ENCODE measurements at regions not wholly inside any gene's neighbourhood (a gene's known extent, or its start where the extent isn't known, plus 50 kb on each side); places are given as distances from the start of the nearest gene placed in this dataset.

DNA sequence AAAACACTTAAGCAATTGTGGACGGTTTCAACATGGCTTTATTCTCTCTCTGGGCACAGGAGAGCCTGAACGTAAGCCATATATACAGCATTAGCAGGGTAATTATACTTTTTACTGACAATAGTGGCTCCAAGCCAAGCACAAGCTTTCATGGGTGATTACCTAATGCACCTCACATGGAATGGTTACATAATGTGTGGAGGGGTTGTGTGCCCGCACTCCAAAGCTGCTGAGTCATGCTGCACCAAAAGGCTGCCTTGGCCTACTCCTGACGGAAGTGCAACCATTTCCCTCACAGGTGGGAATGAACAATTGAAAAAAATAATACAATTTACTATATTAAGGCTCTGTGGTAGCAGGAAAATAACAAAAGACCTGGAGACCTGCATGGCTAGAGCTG lies 86.5 kb upstream of the ATP10B start:
- DNase-seq, result no peak

DNA sequence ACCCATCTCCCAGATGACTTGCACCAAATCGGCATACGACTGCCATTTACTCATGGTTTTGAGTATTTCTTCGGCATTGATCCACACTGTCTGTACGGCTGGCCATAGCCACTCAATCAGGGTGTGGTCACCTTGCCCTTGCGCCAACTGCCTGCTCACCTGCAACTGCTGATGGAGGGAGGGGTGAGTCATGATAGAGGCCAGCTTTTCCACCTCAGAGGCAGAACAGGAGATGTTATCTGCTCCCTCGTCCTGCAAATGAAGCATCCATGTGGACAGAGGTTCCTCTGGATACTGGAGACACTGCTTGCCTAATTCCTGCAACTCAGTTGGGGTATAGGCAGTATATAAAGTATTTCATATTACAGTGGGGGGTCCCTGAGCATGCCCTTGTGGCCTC lies 85.6 kb upstream of the ATP10B start:
- no peak for DNase-seq

DNA sequence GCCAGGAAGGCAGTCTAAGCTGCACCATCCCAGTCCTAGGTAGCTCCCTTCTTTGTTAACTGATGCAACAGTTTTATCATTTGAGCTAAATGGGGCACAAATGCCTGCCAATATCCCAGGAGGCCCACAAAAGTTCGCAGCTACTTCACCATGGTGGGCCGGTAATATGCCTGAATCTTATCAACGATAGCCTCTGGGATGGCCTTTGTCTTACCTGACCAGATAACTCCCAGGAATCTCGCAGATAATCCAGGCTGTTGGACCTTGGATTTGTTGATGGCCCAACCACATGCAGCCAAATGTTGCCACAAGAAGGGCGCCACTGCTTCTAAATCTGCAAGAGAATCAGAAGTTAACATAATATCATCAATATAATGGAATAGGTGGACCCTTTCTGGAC lies 83.8 kb upstream of the ATP10B start:
- no peak for DNase-seq

- DNase-seq, result no peak
Measured at GRCh38 chr5:160931283-160931682, 79.3 kb upstream of the ATP10B start.

- no peak for DNase-seq
Measured at GRCh38 chr5:160930406-160930805, 78.4 kb upstream of the ATP10B start.

- no peak for DNase-seq
Measured at GRCh38 chr5:160929906-160930305, 77.9 kb upstream of the ATP10B start.

DNA sequence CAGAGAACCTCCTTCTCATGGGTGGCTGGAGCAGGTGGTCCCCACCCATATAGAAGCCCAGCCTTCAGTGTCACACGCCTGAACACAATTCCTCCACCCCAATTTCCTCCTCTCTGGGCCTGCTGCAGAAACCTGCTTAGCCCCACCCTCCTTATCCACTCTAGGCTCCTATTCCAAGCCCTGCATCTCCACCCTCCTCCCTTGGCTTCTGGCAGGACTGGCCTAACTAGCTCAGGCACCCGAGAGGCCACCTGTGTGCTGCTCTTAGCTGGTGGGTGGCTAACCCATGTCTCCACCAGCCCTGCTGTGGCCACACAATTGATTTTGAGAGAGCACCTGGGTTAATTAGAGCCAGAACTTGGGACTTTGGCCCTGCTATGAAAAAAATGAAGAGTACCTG lies 77.3 kb upstream of the ATP10B start:
- no peak for DNase-seq

DNA sequence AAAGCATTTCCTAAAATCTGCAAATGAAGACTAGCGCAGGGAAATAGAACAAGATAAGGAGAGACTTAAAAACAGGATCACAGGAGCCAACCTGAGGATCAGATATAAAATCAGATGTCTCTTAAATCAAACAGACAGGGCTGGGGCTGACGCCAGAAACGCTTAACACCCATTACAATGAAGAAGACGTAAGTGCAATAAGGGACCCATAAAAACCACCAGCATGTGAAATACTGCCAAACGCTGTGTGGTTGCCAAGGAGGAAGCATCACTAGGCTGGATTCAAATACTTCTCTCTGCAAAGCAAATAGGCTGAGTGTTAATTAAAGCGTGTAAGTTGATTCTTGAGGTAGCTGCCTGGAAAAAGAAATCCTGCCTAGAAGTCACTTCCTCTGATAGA lies 74.4 kb upstream of the ATP10B start:
- DNase-seq, result no peak

DNA sequence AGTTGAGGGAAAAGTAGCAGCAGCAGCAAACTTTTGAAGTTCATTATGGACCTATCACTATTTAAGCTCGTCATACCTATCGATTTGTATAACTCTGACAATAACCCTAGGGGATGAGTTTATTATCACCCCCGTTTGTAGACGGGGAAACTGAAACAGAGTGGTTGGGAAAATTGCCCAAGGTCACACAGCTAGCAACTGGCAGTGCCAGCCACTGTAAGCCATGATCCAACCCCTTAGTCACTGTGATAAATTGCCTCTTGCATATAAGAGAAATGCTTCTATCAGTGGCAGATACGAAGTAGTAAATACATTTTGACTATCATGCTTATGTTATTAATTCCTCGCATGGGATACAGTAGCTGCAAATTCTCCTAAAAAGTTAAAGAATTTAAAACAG lies 73.3 kb upstream of the ATP10B start:
- DNase-seq, result no peak

DNA sequence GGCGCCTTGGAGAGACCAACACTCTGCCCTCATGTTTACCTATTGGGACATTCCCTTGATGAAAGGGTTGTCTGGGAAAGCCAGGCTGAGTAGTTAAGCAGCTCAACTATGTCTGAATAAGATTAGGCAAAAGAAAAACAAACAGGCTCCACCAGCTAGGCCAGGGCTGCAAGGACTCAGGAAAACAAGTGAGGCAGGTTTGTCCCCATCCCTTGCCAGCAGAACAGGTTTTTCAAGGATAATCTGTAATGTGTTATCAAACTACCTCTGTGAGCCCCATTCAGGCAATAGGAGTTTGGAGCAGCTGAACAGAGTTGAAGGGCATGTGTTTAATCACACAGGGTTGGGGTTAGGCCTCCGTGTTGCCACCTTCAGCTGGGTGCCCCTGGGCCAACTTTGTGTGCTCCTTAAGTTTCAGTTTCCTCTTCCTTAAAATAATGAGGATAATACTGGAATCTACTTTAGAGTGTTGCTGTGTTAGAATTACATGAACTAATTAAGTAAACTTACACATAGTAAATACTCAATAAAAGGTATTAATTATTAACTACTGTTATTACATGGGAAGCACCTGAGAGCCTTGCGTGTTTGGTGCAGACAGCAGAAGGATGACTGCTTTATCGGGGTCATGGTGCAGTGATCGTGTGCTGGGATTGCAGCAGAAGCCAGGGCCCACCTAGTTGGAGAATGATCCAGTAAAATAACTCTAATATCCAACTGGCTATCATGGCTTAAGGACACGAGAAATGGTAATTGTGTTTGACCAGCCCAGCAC lies 72.1 kb upstream of the ATP10B start:
- DNase-seq, result no peak

DNA sequence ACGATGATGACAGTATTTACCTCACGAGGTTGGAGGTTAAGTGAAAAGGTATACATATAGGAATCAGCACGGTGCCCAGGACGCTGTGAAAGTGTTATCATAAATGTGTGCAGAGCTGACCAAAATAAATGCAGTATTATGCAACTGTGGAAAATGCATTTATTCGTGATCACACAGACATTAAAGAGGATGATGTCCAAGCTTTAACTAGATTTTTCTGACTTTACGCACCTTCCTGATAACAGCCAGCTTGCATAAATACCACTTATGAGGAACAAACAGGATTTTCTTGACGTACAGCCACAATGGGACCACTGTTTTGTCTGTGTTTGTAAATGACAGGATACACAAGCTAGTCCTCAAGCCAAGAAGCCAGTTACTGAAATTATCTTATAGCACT lies 71.4 kb upstream of the ATP10B start:
- no peak for DNase-seq

GRCh38 chr5:160922311-160922710 lies 70.3 kb upstream of the ATP10B start:
- no peak for DNase-seq

GRCh38 chr5:160921423-160922285 lies 69.6 kb upstream of the ATP10B start:
- no peak for DNase-seq

DNA sequence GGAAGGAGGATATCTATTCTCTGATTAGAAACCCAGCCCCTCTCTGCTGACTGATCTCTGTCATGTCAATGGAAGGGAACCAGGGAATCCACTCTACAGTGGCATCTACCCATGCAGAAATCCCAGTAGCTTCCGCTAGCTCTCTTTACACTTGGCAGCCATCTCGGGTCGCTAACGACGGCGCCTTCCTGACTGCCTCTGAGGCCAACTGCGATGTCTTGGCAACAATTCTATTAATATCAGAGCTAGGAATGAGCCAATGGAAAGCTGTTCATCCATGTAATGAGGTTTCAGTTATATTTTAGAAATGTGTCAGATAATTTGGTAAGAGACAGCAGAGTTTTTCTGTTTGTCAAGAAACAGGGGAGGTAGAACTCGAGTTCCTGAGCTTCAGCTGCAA lies 67.6 kb upstream of the ATP10B start:
- no peak for DNase-seq

DNA sequence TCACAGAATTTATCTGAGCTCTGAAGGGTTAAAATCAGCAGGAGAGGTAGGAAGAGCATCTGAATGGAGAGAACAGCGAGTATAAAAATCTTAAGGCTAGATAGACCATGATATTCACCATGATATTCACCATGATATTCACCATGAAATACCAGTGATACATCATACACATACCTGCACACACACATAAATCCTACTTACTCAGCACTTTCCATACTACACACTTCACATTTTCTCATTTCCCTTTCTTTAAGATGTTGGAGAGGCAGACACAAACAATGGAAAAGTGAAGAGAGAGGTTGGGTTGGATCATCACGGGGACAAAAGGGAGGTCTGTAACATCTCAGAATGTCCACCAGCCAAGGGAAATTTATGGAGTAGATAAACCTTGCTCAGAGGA lies 66.4 kb upstream of the ATP10B start:
- DNase-seq, result no peak

- DNase-seq, result no peak
Measured at GRCh38 chr5:160906090-160906489, 54.1 kb upstream of the ATP10B start.

DNA sequence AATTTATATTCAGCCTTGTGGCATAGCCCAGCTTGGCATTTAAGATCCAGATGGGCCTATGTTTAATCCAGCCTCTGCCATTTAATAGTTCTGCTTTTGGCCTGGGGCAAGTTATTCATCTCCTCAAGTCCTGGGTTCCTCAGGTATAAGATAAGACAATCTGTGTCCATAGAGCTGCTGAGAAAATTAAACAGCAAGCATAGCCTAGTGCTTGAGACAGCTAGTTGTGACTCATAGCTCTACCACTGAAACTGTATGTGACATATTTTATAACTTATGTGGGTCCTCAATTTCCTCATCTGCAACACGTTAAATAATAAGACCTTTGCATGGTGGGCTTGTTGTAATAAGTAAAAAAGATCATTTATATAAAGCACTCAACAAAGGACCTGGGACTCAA lies 53.3 kb upstream of the ATP10B start:
- no peak for DNase-seq

DNA sequence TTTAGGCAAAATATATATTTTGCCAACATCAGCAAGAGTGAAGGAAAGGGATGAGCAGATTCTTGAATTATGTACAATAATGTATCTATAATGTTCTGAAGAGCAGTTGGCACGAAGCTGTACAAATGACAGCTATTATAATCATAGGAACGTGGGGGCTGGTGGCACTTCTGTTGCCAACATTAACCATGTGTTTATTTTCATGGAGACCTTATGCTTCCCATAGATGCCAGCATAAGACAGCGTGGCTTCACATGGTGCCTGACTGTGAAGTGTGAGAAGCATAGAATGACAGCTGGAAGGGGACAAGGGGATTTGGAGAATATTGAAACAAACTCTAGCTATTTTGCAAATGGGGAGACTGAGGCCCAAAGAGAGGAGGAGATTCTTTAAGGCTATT lies 52.6 kb upstream of the ATP10B start:
- DNase-seq, result no peak

- DNase-seq, result no peak
Measured at GRCh38 chr5:160903551-160903950, 51.5 kb upstream of the ATP10B start.

GRCh38 chr5:160903076-160903475 lies 51.1 kb upstream of the ATP10B start:
- no peak for DNase-seq

Measured in T1000 (cell line).